SW480 (cell line): ENCODE measurements at regions not wholly inside any gene's neighbourhood (a gene's known extent, or its start where the extent isn't known, plus 50 kb on each side); places are given as distances from the start of the nearest gene placed in this dataset.
"Not testable (repeated sequence)": the region's sequence is repeated elsewhere in the genome, so short reads cannot be mapped to it uniquely, and the experiment has no call there.

ENCODE experiments used
- DNase-seq: peaks from one replicate; pipeline ENCODE4 v3.0.0-alpha.2; 2016; ENCODE audit warnings: low spot score

GRCh38 chr9:745761-746380, 95.6 kb upstream of the DMRT1 start:
- DNase-seq = no peak

- DNase-seq = no peak
These were observed 94.6 kb upstream of the DMRT1 start for GRCh38 chr9:746661-747434.

DNA sequence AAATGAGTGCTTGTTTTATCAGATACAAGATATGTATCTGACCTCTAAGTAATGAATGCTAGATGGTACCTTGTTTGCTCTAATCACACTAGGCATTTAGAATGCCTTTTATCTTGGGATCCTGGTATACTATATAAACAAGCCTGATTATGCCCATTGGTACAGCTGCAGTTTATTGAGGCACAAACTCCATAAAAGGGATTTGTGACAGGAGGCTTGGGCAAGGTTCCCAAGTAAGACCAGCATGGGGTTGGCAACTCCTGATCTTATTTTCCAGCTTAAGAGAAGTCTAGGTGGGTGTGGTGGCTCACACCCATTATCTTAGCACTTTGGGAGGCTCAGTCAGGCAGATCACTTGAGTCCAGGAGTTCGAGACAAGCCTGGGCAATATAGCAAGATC, 93.9 kb upstream of the DMRT1 start:
- DNase-seq = no peak

DNA sequence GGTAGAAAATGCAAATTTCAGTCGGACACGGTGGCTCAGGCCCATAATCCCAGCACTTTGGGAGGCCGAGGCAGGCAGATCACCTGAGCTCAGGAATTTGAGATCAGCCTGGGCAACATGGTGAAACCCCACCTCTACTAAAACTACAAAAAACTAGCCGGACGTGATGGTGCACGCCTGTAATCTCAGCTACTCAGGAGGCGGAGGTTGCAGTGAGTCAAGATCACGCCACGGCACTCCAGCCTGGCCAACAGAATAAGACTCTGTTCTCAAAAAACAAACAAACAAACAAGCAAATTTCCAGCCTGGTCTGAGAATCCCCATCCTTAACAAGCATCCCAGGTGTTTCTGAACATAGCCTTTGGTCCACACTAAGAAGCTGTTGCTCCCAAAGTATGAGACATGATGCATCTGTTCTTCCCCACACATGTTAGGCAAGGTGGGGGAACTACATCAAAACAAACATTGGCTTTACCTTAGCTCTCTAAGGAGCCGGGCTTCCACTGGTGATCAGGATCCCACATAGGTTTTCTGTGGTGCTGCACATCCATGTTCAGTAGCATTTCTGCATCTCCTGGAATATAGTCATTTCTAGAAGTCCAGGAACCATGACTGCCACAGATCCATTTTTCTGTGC, 92.5 kb upstream of the DMRT1 start:
- DNase-seq = no peak

- no peak for DNase-seq
These were observed 91.8 kb upstream of the DMRT1 start for GRCh38 chr9:749716-750115.

- no peak for DNase-seq
These were observed 91.1 kb upstream of the DMRT1 start for GRCh38 chr9:750249-750967.

- no peak for DNase-seq
These were observed 90.1 kb upstream of the DMRT1 start for GRCh38 chr9:751137-752051.

GRCh38 chr9:752201-752600, 89.3 kb upstream of the DMRT1 start:
- DNase-seq = no peak

- no peak for DNase-seq
These were observed 88.8 kb upstream of the DMRT1 start for GRCh38 chr9:752681-753200.

DNA sequence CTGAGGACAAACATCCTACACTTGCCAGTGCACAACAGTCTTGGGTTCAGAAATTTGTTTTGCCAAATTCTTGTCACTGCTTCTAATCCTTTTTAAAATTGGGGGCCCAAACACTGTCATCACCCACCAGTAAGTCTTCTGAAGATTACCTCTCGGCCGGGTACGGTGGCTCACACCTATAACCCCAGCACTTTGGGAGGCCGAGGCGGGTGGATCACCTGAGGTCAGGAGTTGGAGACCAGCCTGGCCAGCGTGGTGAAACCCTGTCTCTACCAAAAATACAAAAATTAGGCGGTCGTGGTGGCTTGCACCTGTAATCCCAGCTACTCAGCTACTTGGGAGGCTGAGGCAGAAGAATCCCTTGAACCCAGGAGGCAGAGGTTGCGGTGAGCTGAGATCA, 87.8 kb upstream of the DMRT1 start:
- not testable (repeated sequence) for DNase-seq

GRCh38 chr9:754150-754931, 87.2 kb upstream of the DMRT1 start:
- no peak for DNase-seq

DNA sequence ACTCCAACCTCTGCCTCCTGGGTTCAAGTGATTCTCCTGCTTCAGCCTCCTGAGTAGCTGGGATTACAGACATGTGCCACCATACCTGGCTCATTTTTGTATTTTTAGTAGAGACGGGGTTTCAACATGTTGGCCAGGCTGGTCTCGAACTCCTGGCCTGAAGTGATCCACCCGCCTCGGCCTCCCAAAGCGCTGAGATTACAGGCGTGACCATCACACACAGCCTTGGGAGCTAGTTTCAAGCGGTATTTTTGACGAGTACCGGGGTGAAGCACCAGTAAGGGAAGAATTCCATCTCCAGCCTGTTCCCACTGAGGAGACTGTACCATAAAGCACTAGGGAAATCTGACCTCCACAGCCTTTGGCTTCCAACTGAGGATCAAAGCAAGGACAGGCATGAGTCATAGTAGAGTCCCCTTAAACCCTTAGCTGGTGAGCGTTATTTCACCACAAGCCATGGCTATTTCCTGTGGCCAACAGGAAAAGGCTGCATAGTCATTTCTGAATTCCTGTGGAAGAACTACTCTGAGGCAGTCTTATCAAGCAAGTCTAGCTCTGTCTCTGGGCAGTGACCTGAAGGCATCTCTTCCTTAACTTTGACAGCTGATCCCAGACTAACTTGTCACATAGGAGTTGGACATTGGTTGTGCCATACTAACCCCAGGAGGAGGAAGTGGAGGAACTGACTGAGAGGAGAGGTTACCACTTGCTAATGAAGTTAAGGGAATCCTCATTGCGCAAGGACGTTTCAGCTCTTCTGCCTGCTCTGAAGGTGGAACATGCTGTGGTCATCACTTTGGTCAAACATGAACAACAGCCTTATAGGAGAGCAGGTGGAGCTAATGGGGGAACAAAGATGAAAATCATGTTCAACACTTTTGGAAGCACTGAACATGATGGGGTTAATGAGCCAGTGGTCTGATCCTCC, 85.8 kb upstream of the DMRT1 start:
- DNase-seq = peak; percentile 98

- DNase-seq = peak; percentile 62
These were observed 84.1 kb upstream of the DMRT1 start for GRCh38 chr9:757246-757881.

DNA sequence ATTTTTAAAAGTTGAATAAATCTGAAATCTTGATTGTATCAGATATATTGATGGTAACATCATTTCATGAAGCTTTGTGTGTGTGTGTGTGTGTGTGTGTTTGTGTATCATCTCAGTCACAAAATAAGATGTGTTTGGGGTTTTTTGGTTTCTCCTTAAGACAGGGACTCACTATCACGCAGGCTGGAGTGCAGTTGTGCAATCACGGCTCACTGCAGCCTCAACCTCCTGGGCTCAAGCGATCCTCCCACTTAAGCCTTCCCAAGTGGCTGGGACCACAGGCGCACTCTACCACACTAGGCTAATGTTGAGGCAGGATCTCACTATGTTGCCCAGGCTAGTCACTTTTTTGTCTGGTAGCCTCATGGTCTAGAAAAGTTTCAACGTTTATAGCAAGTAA, 83.4 kb upstream of the DMRT1 start:
- no peak for DNase-seq

DNA sequence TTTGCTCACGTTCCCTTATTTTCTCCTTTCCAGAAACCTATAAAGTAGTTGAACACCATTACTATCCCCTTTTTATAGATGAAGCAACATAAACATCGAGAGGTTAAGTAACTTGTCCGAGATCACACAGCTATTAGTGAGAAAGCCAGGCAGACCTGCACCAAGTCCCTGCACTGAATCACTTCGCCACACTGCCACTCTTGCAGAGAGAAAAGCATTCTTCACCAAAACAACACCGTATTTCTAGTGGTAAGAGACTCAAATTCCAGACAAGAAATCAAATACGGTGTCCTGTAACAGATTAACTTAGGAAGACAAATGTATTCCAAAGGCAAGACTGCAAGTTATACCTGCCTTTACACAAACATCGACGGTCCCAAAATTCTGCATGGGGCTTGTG, 82.0 kb upstream of the DMRT1 start:
- DNase-seq = no peak

- DNase-seq = no peak
These were observed 81.3 kb upstream of the DMRT1 start for GRCh38 chr9:759983-760736.

DNA sequence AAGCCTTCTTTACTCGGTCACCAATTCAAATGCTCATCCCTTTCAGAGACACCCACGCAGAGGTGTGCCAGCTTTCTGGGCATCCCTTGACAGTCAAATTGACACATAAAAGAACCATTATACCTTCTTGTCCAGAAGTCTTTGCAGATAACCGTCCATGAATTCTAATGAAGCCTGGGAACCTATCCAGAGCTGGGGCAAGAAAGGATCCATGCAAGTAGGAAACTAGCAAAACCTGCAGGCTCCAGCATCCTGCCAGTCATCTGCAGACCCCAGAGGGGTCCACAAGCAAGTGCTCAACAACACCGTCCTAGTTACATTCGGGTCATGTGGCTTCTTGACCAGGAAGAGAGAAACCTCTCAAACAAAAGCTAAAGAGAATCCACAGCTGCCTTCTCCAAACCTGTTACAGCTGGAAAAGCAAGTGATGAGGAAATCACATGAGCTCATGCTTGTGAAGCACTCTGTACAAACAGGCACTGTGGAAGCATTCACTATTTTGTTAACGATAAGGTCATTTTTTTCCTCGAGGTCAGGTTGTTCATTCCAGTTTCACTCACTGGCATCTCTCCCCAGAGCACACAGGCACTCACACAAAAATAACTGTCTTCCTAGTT, 80.2 kb upstream of the DMRT1 start:
- DNase-seq = no peak
